ENCODE measurements at regions not wholly inside any gene's neighbourhood (a gene's known extent, or its start where the extent isn't known, plus 50 kb on each side); places are given as distances from the start of the nearest gene placed in this dataset.

- TF ChIP-seq, protein P1, sequence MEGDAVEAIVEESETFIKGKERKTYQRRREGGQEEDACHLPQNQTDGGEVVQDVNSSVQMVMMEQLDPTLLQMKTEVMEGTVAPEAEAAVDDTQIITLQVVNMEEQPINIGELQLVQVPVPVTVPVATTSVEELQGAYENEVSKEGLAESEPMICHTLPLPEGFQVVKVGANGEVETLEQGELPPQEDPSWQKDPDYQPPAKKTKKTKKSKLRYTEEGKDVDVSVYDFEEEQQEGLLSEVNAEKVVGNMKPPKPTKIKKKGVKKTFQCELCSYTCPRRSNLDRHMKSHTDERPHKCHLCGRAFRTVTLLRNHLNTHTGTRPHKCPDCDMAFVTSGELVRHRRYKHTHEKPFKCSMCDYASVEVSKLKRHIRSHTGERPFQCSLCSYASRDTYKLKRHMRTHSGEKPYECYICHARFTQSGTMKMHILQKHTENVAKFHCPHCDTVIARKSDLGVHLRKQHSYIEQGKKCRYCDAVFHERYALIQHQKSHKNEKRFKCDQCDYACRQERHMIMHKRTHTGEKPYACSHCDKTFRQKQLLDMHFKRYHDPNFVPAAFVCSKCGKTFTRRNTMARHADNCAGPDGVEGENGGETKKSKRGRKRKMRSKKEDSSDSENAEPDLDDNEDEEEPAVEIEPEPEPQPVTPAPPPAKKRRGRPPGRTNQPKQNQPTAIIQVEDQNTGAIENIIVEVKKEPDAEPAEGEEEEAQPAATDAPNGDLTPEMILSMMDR (IDR thresholded peaks at IDR 0.05), result no peak
- TF ChIP-seq POLR2A (IDR thresholded peaks at IDR 0.05), result no peak
These were observed 1364.7 kb downstream of the KCNT2 start for GRCh38 chr1:195243492-195243891.
